DOHH2 (cell line): ENCODE measurements at regions not wholly inside any gene's neighbourhood (a gene's known extent, or its start where the extent isn't known, plus 50 kb on each side); places are given as distances from the start of the nearest gene placed in this dataset.

Source experiments
- H3F3A ChIP-seq: fragments of 200-600 bp; sonication (generic), shearing (Covaris generic); 2 replicates; pipeline ENCODE4 v1.6.0; 2016; ENCODE audit warnings: antibody characterized with exemption, mild to moderate bottlenecking; ENCODE audit not compliant: control insufficient read depth, insufficient read depth
- H3K27ac ChIP-seq: fragments of 200-600 bp; sonication (generic); 2 replicates; pipeline ENCODE4 v1.5.1; 2014; ENCODE audit warnings: low read depth, mild to moderate bottlenecking, low read length, moderate library complexity
- H3K27me3 ChIP-seq: fragments of 200-600 bp; sonication (generic); 2 replicates; pipeline ENCODE4 v1.6.1; 2014; ENCODE audit warnings: mild to moderate bottlenecking, low read length, mixed read lengths; ENCODE audit not compliant: control insufficient read depth
- H3K36me3 ChIP-seq: fragments of 200-600 bp; sonication (generic); 2 replicates; pipeline ENCODE4 v1.6.1; 2014; ENCODE audit warnings: mild to moderate bottlenecking, low read length, moderate library complexity, mixed read lengths; ENCODE audit not compliant: control insufficient read depth
- H3K4me1 ChIP-seq: fragments of 200-600 bp; sonication (generic); 2 replicates; pipeline ENCODE4 v1.6.1; 2014; ENCODE audit warnings: mild to moderate bottlenecking, low read length, mixed read lengths; ENCODE audit not compliant: control insufficient read depth
- H3K4me2 ChIP-seq: fragments of 200-600 bp; sonication (generic); 2 replicates; pipeline ENCODE4 v1.6.0; 2014; ENCODE audit warnings: mild to moderate bottlenecking, low read length, moderate library complexity
- H3K4me3 ChIP-seq: fragments of 200-600 bp; sonication (generic); 2 replicates; pipeline ENCODE4 v1.5.1; 2014; ENCODE audit warnings: mild to moderate bottlenecking, low read length, mixed read lengths
- H3K79me2 ChIP-seq: fragments of 200-600 bp; sonication (generic); 2 replicates; pipeline ENCODE4 v1.6.1; 2014; ENCODE audit warnings: mild to moderate bottlenecking, low read length, mixed read lengths; ENCODE audit not compliant: control insufficient read depth
- H3K9me2 ChIP-seq: fragments of 200-600 bp; sonication (generic); replicated peaks from 2 replicates; pipeline ENCODE4 v1.6.1; 2014; ENCODE audit warnings: mild to moderate bottlenecking, low read length, mixed read lengths; ENCODE audit not compliant: control insufficient read depth
- H3K9me3 ChIP-seq: fragments of 200-600 bp; sonication (generic); 2 replicates; pipeline ENCODE4 v1.6.1; 2014; ENCODE audit warnings: antibody characterized with exemption, low read length, mixed read lengths; ENCODE audit not compliant: control insufficient read depth, insufficient read depth
- H4K20me1 ChIP-seq: fragments of 200-600 bp; sonication (generic); 2 replicates; pipeline ENCODE4 v1.6.0; 2014; ENCODE audit warnings: low read depth, mild to moderate bottlenecking, antibody characterized with exemption, low read length, moderate library complexity; ENCODE audit not compliant: control insufficient read depth, insufficient read depth
- CTCF ChIP-seq: fragments of 200-600 bp; sonication (generic); IDR thresholded peaks from one replicate; pipeline ENCODE4 v1.5.1; 2014; ENCODE audit warnings: antibody characterized with exemption, mild to moderate bottlenecking, low read depth, low read length; ENCODE audit not compliant: poor library complexity, severe bottlenecking
- EZH2phosphoT487 ChIP-seq: fragments of 200-600 bp; sonication (generic); IDR thresholded peaks from 2 replicates; pipeline ENCODE4 v1.6.1; 2017; ENCODE audit warnings: borderline replicate concordance, mild to moderate bottlenecking, antibody characterized with exemption, low read length, moderate library complexity, mixed read lengths

GRCh38 chr10:123458933-123459332 lies 207.2 kb upstream of the GPR26 start:
- Histone ChIP-seq H4K20me1 (no peaks in the 10 kb centered on the region), H3K4me2 (no peak overlapping the region), H3K9me3 (no peaks in the 10 kb centered on the region), H3K27ac (no peak overlapping the region), H3K36me3 (no peaks in the 10 kb centered on the region), H3K79me2 (no peaks in the 10 kb centered on the region), H3K9me2 (no peaks in the 10 kb centered on the region), H3K4me1 (peaks cover 7% of the 10 kb centered on the region), H3K27me3 (no peaks in the 10 kb centered on the region), H3F3A (no peaks in the 10 kb centered on the region), H3K4me3 (no peak overlapping the region)
- TF ChIP-seq CTCF (no peak), EZH2phosphoT487 (no peak)

GRCh38 chr10:123459371-123460091 lies 206.6 kb upstream of the GPR26 start:
- Histone ChIP-seq H3K9me2 (no peaks in the 10 kb centered on the region), H3K79me2 (no peaks in the 10 kb centered on the region), H3F3A (no peaks in the 10 kb centered on the region), H3K27ac (no peak overlapping the region), H3K4me2 (no peak overlapping the region), H3K4me3 (no peak overlapping the region), H3K27me3 (no peaks in the 10 kb centered on the region), H4K20me1 (no peaks in the 10 kb centered on the region), H3K9me3 (no peaks in the 10 kb centered on the region), H3K4me1 (peaks cover 7% of the 10 kb centered on the region), H3K36me3 (no peaks in the 10 kb centered on the region)
- no peak for TF ChIP-seq EZH2phosphoT487
- no peak for TF ChIP-seq CTCF

GRCh38 chr10:123462246-123462645 lies 203.9 kb upstream of the GPR26 start:
- TF ChIP-seq EZH2phosphoT487, result no peak
- no peak for TF ChIP-seq CTCF
- H3K27me3 ChIP-seq, result no peaks in the 10 kb centered on the region

More at GRCh38 chr10:123462246-123462645, 203.9 kb upstream of the GPR26 start:
- Histone ChIP-seq H3K9me3 (no peaks in the 10 kb centered on the region), H3K36me3 (no peaks in the 10 kb centered on the region), H3K4me1 (peaks cover 7% of the 10 kb centered on the region), H3F3A (no peaks in the 10 kb centered on the region), H3K4me3 (no peak overlapping the region), H3K79me2 (no peaks in the 10 kb centered on the region), H3K9me2 (no peaks in the 10 kb centered on the region), H3K4me2 (no peak overlapping the region), H3K27ac (no peak overlapping the region), H4K20me1 (no peaks in the 10 kb centered on the region)
